Stimulated activated CD8-positive, alpha-beta memory T cell treated with anti-CD3 and anti-CD28 coated beads, Interleukin-4, amount 100 ng/mL, for 48 hours (primary cell): ENCODE measurements at regions not wholly inside any gene's neighbourhood (a gene's known extent, or its start where the extent isn't known, plus 50 kb on each side); places are given as distances from the start of the nearest gene placed in this dataset.

Source experiments
- DNase-seq: peaks from one replicate; pipeline ENCODE4 v3.0.0-alpha.2; 2020

- DNase-seq = no peak
Observed at GRCh38 chrX:109312757-109313156, 169.1 kb downstream of the GUCY2F start.

GRCh38 chrX:109310031-109310430 is 171.9 kb downstream of the GUCY2F start:
- no peak for DNase-seq

GRCh38 chrX:109301177-109301576 is 180.7 kb downstream of the GUCY2F start:
- no peak for DNase-seq

GRCh38 chrX:109300415-109300814 is 181.5 kb downstream of the GUCY2F start:
- DNase-seq = no peak

GRCh38 chrX:109299091-109299490 is 182.8 kb downstream of the GUCY2F start:
- no peak for DNase-seq

- DNase-seq = no peak
Observed at GRCh38 chrX:109294097-109294814, 187.6 kb downstream of the GUCY2F start.

GRCh38 chrX:109283870-109284269 is 198.0 kb downstream of the GUCY2F start:
- no peak for DNase-seq

GRCh38 chrX:109281483-109282275 is 200.2 kb downstream of the GUCY2F start:
- no peak for DNase-seq

- DNase-seq = no peak
Observed at GRCh38 chrX:109274806-109275205, 207.1 kb downstream of the GUCY2F start.

- peak; percentile 41 for DNase-seq
Observed at GRCh38 chrX:109270580-109271484, 211.1 kb downstream of the GUCY2F start.

- DNase-seq = no peak
Observed at GRCh38 chrX:109268340-109268739, 213.5 kb downstream of the GUCY2F start.

- DNase-seq = no peak
Observed at GRCh38 chrX:109266034-109266433, 215.9 kb downstream of the GUCY2F start.

- DNase-seq = no peak
Observed at GRCh38 chrX:109264878-109265277, 217.0 kb downstream of the GUCY2F start.

- DNase-seq = no peak
Observed at GRCh38 chrX:109261279-109261678, 220.6 kb downstream of the GUCY2F start.

- no peak for DNase-seq
Observed at GRCh38 chrX:109252789-109253188, 229.1 kb downstream of the GUCY2F start.

- DNase-seq = no peak
Observed at GRCh38 chrX:109218761-109219160, 263.1 kb downstream of the GUCY2F start.

GRCh38 chrX:109199726-109200125 is 282.2 kb downstream of the GUCY2F start:
- no peak for DNase-seq

GRCh38 chrX:109190542-109190941 is 291.3 kb downstream of the GUCY2F start:
- DNase-seq = no peak

GRCh38 chrX:109187473-109188168 is 294.3 kb downstream of the GUCY2F start:
- no peak for DNase-seq

GRCh38 chrX:109186939-109187338 is 294.9 kb downstream of the GUCY2F start:
- DNase-seq = no peak

- no peak for DNase-seq
Observed at GRCh38 chrX:109184506-109185139, 297.3 kb downstream of the GUCY2F start.

- DNase-seq = no peak
Observed at GRCh38 chrX:109172091-109172602, 309.7 kb downstream of the GUCY2F start.
